PC-9 (cell line): ENCODE measurements at regions not wholly inside any gene's neighbourhood (a gene's known extent, or its start where the extent isn't known, plus 50 kb on each side); places are given as distances from the start of the nearest gene placed in this dataset.

ENCODE experiments used
- BruUV-seq: library from RNA; stranded (reverse); fragments of 400-500 nt; replicated peaks from 2 replicates; lab custom pipeline; 2021; lab: Mats Ljungman, UMichigan
- CTCF ChIA-PET: fragments of 300-600 bp; sonication (Branson Sonifier 250); formaldehyde crosslinking; loops from one replicate; lab custom pipeline; 2022; ENCODE audit warnings: antibody characterized with exemption; lab: Charles Lee
- POLR2A ChIA-PET: fragments of 300-600 bp; sonication (Branson Sonifier 250); formaldehyde crosslinking; loops from one replicate; lab custom pipeline; 2022; ENCODE audit warnings: antibody characterized with exemption; ENCODE audit not compliant: unreplicated experiment; lab: Charles Lee
- DNase-seq, 2 experiments: peaks; one replicate each; pipeline versions ENCODE4 v3.0.0 to v3.0.0-alpha.2; 2015 to 2022; ENCODE audit warnings: mixed read lengths in 1 of 2
- H2AFZ ChIP-seq: fragments of 200-600 bp; sonication (generic); 2 replicates; pipeline ENCODE4 v1.8.1; 2017; ENCODE audit warnings: antibody characterized with exemption
- H3F3A ChIP-seq: fragments of 200-600 bp; sonication (generic); 2 replicates; pipeline ENCODE4 v1.8.1; 2017; ENCODE audit warnings: antibody characterized with exemption, mild to moderate bottlenecking, low read depth; ENCODE audit not compliant: insufficient read depth
- H3K27ac ChIP-seq: fragments of 200-600 bp; sonication (generic); 2 replicates; pipeline ENCODE4 v1.6.1; 2016; ENCODE audit warnings: mixed run types
- H3K27me3 ChIP-seq: fragments of 200-600 bp; sonication (generic); 2 replicates; pipeline ENCODE4 v1.6.1; 2016; ENCODE audit warnings: low read depth, mixed run types; ENCODE audit not compliant: insufficient read depth
- H3K36me3 ChIP-seq: fragments of 200-600 bp; sonication (generic); 2 replicates; pipeline ENCODE4 v1.6.1; 2016; ENCODE audit warnings: low read depth, mixed run types
- H3K4me1 ChIP-seq: fragments of 200-600 bp; sonication (generic); replicated peaks from 2 replicates; pipeline ENCODE4 v1.6.1; 2016; ENCODE audit warnings: mixed run types; ENCODE audit not compliant: insufficient read depth
- H3K4me2 ChIP-seq: fragments of 200-600 bp; sonication (generic); 2 replicates; pipeline ENCODE4 v1.6.1; 2017; ENCODE audit warnings: mixed run types
- H3K4me3 ChIP-seq: fragments of 200-600 bp; sonication (generic); 2 replicates; pipeline ENCODE4 v1.6.1; 2016; ENCODE audit warnings: mixed run types
- H3K79me2 ChIP-seq: fragments of 200-600 bp; sonication (generic); 2 replicates; pipeline ENCODE4 v1.6.1; 2017; ENCODE audit warnings: low read depth, mixed run types
- H3K9me2 ChIP-seq: fragments of 200-600 bp; sonication (generic); 2 replicates; pipeline ENCODE4 v1.8.1; 2017; ENCODE audit warnings: mild to moderate bottlenecking; ENCODE audit not compliant: insufficient read depth
- H3K9me3 ChIP-seq: fragments of 200-600 bp; sonication (generic); 2 replicates; pipeline ENCODE4 v1.8.1; 2016; ENCODE audit warnings: low read depth; ENCODE audit not compliant: insufficient read depth
- H4K20me1 ChIP-seq: fragments of 200-600 bp; sonication (generic); 2 replicates; pipeline ENCODE4 v1.8.1; 2017; ENCODE audit not compliant: insufficient read depth
- CTCF ChIP-seq: fragments of 200-600 bp; sonication (generic); conservative IDR thresholded peaks from 2 replicates; pipeline ENCODE4 v1.6.1; 2017; ENCODE audit warnings: mixed run types, antibody characterized with exemption, mild to moderate bottlenecking, moderate library complexity
- EZH2 ChIP-seq: fragments of 200-600 bp; sonication (generic); IDR thresholded peaks from 2 replicates; pipeline ENCODE4 v1.8.0; 2017; ENCODE audit warnings: antibody characterized with exemption, low read depth
- intact Hi-C: fragments of 100-400 bp; cut with micrococcal nuclease; formaldehyde crosslinking; loops from one replicate; pipeline ENCODE4 v1.10.0; 2022; ENCODE audit not compliant: unreplicated experiment

- ChIA-PET CTCF (no interaction called here), POLR2A (no interaction called here)
- no peaks in the 10 kb centered on the region for H3K9me3 ChIP-seq
- H2AFZ ChIP-seq: no peak overlapping the region
- no peaks in the 10 kb centered on the region for H3K4me1 ChIP-seq
- TF ChIP-seq CTCF (no peak), EZH2 (no peak)
- H3K27me3 ChIP-seq: no peaks in the 10 kb centered on the region
- H3K36me3 ChIP-seq: no peaks in the 10 kb centered on the region
- no peaks in the 10 kb centered on the region for H3F3A ChIP-seq
- no peak overlapping the region for H3K27ac ChIP-seq
- BruUV-seq: no TSS peak
- intact Hi-C loops: no loop called here
- no peak overlapping the region for H3K4me2 ChIP-seq
- no peaks in the 10 kb centered on the region for H4K20me1 ChIP-seq
- no peak overlapping the region for H3K4me3 ChIP-seq
- no peaks in the 10 kb centered on the region for H3K9me2 ChIP-seq
- no peak for DNase-seq
- H3K79me2 ChIP-seq: no peaks in the 10 kb centered on the region
Measured at GRCh38 chrX:30979271-30979670, 90.2 kb upstream of the TAB3 start.

GRCh38 chrX:30975467-30975866 is 86.4 kb upstream of the TAB3 start:
- no peak overlapping the region for H3K27ac ChIP-seq
- H2AFZ ChIP-seq: no peak overlapping the region
- no peaks in the 10 kb centered on the region for H4K20me1 ChIP-seq
- no peak overlapping the region for H3K4me3 ChIP-seq
- ChIA-PET CTCF (no interaction called here), POLR2A (no interaction called here)
- H3K4me2 ChIP-seq: no peak overlapping the region
- no peaks in the 10 kb centered on the region for H3K4me1 ChIP-seq
- no TSS peak for BruUV-seq
- intact Hi-C loops: no loop called here
- H3K9me2 ChIP-seq: no peaks in the 10 kb centered on the region
- no peak for TF ChIP-seq EZH2
- TF ChIP-seq CTCF: no peak
- DNase-seq: no peak
- no peaks in the 10 kb centered on the region for H3K27me3 ChIP-seq
- H3K79me2 ChIP-seq: no peaks in the 10 kb centered on the region
- no peaks in the 10 kb centered on the region for H3F3A ChIP-seq
- no peaks in the 10 kb centered on the region for H3K36me3 ChIP-seq
- H3K9me3 ChIP-seq: no peaks in the 10 kb centered on the region

- Histone ChIP-seq H3K4me3 (no peak overlapping the region), H3K36me3 (no peaks in the 10 kb centered on the region), H2AFZ (no peak overlapping the region), H3K9me3 (no peaks in the 10 kb centered on the region), H3K4me2 (no peak overlapping the region), H3K4me1 (no peaks in the 10 kb centered on the region), H4K20me1 (no peaks in the 10 kb centered on the region), H3K79me2 (no peaks in the 10 kb centered on the region), H3F3A (no peaks in the 10 kb centered on the region), H3K27ac (no peak overlapping the region), H3K27me3 (no peaks in the 10 kb centered on the region), H3K9me2 (no peaks in the 10 kb centered on the region)
- ChIA-PET CTCF (no interaction called here), POLR2A (no interaction called here)
- no peak for DNase-seq
- TF ChIP-seq EZH2: no peak
- no peak for TF ChIP-seq CTCF
- BruUV-seq: no TSS peak
- intact Hi-C loops: no loop called here
Measured at GRCh38 chrX:30973784-30974427, 84.9 kb upstream of the TAB3 start.
